ENCODE measurements at regions not wholly inside any gene's neighbourhood (a gene's known extent, or its start where the extent isn't known, plus 50 kb on each side); places are given as distances from the start of the nearest gene placed in this dataset.

- Histone ChIP-seq H3K9me3 (no peaks in the 10 kb centered on the region), H3K36me3 (no peaks in the 10 kb centered on the region), H3K4me3 (no peak overlapping the region), H3K27ac (no peak overlapping the region), H3K4me1 (peaks cover 30% of the 10 kb centered on the region), H3K27me3 (no peaks in the 10 kb centered on the region)
- TF ChIP-seq POLR2AphosphoS5 (IDR thresholded peaks at IDR 0.05; ENCODE audit: insufficient read depth in 1 of 2, low read depth in 1 of 2) (no peak), POLR2A (IDR thresholded peaks at IDR 0.05) (no peak), CTCF (IDR thresholded peaks at IDR 0.05) (no peak)
- DNase-seq (ENCODE audit: extremely low spot score in 2 of 2), result peak; percentile 83 to 92
- intact Hi-C loops (cut with DNase I), result no loop called here
These were observed 76.7 kb downstream of the TRIM29 start for GRCh38 chr11:120061036-120061760.

GRCh38 chr11:120060512-120060911, 77.4 kb downstream of the TRIM29 start:
- peaks cover 34% of the 10 kb centered on the region for H3K4me1 ChIP-seq
- H3K27ac ChIP-seq, result no peak overlapping the region

GRCh38 chr11:120058931-120059330, 79.0 kb downstream of the TRIM29 start:
- no peak overlapping the region for H3K27ac ChIP-seq
- H3K4me1 ChIP-seq, result peaks cover 34% of the 10 kb centered on the region
- DNase-seq (ENCODE audit: extremely low spot score in 2 of 2), result peak; percentile 16 to 56
- H3K4me3 ChIP-seq, result no peak overlapping the region
- intact Hi-C loops (cut with DNase I), result no loop called here
- no peaks in the 10 kb centered on the region for H3K9me3 ChIP-seq
- H3K36me3 ChIP-seq, result no peaks in the 10 kb centered on the region
- no peaks in the 10 kb centered on the region for H3K27me3 ChIP-seq
- TF ChIP-seq POLR2AphosphoS5 (IDR thresholded peaks at IDR 0.05; ENCODE audit: insufficient read depth in 1 of 2, low read depth in 1 of 2), result no peak
- TF ChIP-seq POLR2A (IDR thresholded peaks at IDR 0.05), result no peak
- no peak for TF ChIP-seq CTCF (IDR thresholded peaks at IDR 0.05)

More at GRCh38 chr11:120060512-120060911, 77.4 kb downstream of the TRIM29 start:
- DNase-seq (ENCODE audit: extremely low spot score in 2 of 2), result peak in 1 of 2 donors; percentile 25
- intact Hi-C loops (cut with DNase I), result no loop called here
- Histone ChIP-seq H3K27me3 (no peaks in the 10 kb centered on the region), H3K4me3 (no peak overlapping the region), H3K9me3 (no peaks in the 10 kb centered on the region), H3K36me3 (no peaks in the 10 kb centered on the region)
- TF ChIP-seq CTCF (IDR thresholded peaks at IDR 0.05) (no peak), POLR2AphosphoS5 (IDR thresholded peaks at IDR 0.05; ENCODE audit: insufficient read depth in 1 of 2, low read depth in 1 of 2) (no peak), POLR2A (IDR thresholded peaks at IDR 0.05) (no peak)

GRCh38 chr11:120057595-120058581, 80.0 kb downstream of the TRIM29 start:
- no peaks in the 10 kb centered on the region for H3K36me3 ChIP-seq
- TF ChIP-seq CTCF (IDR thresholded peaks at IDR 0.05) (no peak), POLR2A (IDR thresholded peaks at IDR 0.05) (no peak), POLR2AphosphoS5 (IDR thresholded peaks at IDR 0.05; ENCODE audit: insufficient read depth in 1 of 2, low read depth in 1 of 2) (no peak)
- intact Hi-C loops (cut with DNase I), result no loop called here
- no peaks in the 10 kb centered on the region for H3K9me3 ChIP-seq
- H3K4me1 ChIP-seq, result peaks cover 34% of the 10 kb centered on the region
- no peak overlapping the region for H3K4me3 ChIP-seq
- no peaks in the 10 kb centered on the region for H3K27me3 ChIP-seq
- no peak overlapping the region for H3K27ac ChIP-seq
- DNase-seq (ENCODE audit: extremely low spot score in 2 of 2), result peak; percentile 80 to 82
